GM10266 (cell line): ENCODE measurements at regions not wholly inside any gene's neighbourhood (a gene's known extent, or its start where the extent isn't known, plus 50 kb on each side); places are given as distances from the start of the nearest gene placed in this dataset.

Experiments
- DNase-seq: peaks from one replicate; pipeline ENCODE4 v3.0.0; 2012; ENCODE audit errors: extremely low spot score
- TF ChIP-seq, protein P1 (sequence below): IDR thresholded peaks from 2 replicates; pipeline ENCODE4 v1.5.1; 2012; ENCODE audit warnings: mild to moderate bottlenecking, low read depth; ENCODE audit not compliant: control insufficient read depth, insufficient read depth; ENCODE audit errors: missing control alignments

DNA sequence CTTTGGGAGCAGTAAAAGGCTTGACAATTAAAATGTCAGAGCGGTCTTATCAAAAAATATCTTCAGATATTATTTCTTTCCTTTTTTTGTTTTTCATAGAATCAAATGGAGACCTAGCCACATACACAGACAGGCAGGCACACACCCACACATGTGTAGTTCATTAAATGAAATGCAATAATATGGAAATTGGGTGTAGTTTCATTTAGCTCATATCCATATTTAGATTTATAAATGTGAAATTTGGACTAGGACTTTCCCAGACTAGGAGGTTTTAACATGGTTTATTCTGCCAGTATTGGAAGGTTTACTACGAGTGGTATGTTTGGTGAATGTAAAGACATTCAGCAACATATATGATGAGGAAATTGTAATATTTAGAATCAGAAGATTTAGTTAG, 277.7 kb upstream of the NT5E start:
- no peak for DNase-seq
- TF ChIP-seq, protein P1, sequence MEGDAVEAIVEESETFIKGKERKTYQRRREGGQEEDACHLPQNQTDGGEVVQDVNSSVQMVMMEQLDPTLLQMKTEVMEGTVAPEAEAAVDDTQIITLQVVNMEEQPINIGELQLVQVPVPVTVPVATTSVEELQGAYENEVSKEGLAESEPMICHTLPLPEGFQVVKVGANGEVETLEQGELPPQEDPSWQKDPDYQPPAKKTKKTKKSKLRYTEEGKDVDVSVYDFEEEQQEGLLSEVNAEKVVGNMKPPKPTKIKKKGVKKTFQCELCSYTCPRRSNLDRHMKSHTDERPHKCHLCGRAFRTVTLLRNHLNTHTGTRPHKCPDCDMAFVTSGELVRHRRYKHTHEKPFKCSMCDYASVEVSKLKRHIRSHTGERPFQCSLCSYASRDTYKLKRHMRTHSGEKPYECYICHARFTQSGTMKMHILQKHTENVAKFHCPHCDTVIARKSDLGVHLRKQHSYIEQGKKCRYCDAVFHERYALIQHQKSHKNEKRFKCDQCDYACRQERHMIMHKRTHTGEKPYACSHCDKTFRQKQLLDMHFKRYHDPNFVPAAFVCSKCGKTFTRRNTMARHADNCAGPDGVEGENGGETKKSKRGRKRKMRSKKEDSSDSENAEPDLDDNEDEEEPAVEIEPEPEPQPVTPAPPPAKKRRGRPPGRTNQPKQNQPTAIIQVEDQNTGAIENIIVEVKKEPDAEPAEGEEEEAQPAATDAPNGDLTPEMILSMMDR: no peak

GRCh38 chr6:85169189-85169588, 280.7 kb upstream of the NT5E start:
- DNase-seq: no peak
- TF ChIP-seq, protein P1: no peak

GRCh38 chr6:85168146-85168545, 281.7 kb upstream of the NT5E start:
- TF ChIP-seq, protein P1: no peak

GRCh38 chr6:85166114-85166741, 283.7 kb upstream of the NT5E start:
- TF ChIP-seq, protein P1: no peak
- DNase-seq: no peak

More at GRCh38 chr6:85168146-85168545, 281.7 kb upstream of the NT5E start:
- DNase-seq: no peak

DNA sequence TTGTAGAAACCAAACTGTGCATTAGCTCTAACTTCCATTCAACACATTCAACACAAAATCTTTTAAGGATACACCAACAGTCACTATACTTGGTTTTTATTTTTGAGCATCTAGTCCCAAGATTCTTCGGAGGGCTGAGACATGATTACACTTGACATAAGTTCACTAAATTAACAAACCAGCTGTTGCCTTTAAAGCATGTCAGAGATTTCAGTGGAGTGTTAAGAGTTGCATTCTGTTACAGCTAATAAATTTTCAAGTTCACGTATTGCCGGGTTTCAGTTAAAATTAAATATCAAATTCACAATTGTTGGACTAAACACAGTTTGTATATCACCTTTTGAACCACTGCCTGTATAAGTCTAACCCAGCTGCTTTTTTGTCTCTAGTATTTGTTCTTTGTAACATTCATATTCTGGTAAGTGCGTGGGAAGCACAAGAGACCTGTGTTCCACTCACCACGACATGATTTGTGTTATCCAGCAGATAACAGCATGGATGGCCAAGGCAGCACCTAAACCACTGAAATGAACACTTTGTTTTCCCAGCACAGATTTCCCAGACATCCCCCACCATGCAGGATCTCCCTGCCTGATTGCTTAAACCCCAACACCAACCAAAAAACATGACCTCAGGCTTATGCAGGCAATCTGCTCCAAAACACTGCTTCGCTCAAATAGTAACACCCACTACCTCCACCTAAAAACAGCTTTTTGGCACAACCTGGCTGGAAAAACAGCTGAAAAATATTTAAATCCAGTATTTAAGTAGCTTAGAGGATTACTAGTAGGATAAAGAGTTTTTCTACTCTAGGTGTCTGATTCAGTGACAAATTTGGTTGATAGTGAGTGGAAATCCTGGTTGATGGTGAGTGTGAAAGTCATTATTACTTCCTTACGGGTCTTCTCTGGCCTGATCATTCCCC, 286.5 kb upstream of the NT5E start:
- TF ChIP-seq, protein P1: no peak
- DNase-seq: no peak

GRCh38 chr6:85157311-85157710, 292.6 kb upstream of the NT5E start:
- no peak for DNase-seq

More at GRCh38 chr6:85157311-85157710, 292.6 kb upstream of the NT5E start:
- TF ChIP-seq, protein P1: no peak
